Activated naive CD8-positive, alpha-beta T cell treated with anti-CD3 and anti-CD28 coated beads, Interleukin-2, amount 50 U/mL, for 24 hours (primary cell): ENCODE measurements at regions not wholly inside any gene's neighbourhood (a gene's known extent, or its start where the extent isn't known, plus 50 kb on each side); places are given as distances from the start of the nearest gene placed in this dataset.

Experiments used
- ATAC-seq: fragments of 150-1000 bp; cut with Tn5 transposase; one replicate; pipeline ENCODE4 v1.10.0; 2021
- DNase-seq: peaks from one replicate; pipeline ENCODE4 v3.0.0; 2021
- H3K27ac Mint-ChIP-seq: one replicate; pipeline ENCODE4 v1.8.0; 2021; ENCODE audit warnings: mild to moderate bottlenecking, mixed read lengths
- H3K27me3 Mint-ChIP-seq: one replicate; pipeline ENCODE4 v1.8.0; 2021; ENCODE audit warnings: mixed read lengths
- H3K36me3 Mint-ChIP-seq: one replicate; pipeline ENCODE4 v1.8.0; 2021; ENCODE audit warnings: low read depth, mixed read lengths
- H3K4me1 Mint-ChIP-seq: one replicate; pipeline ENCODE4 v1.8.0; 2021; ENCODE audit warnings: mixed read lengths
- H3K4me3 Mint-ChIP-seq: one replicate; pipeline ENCODE4 v1.8.0; 2021; ENCODE audit warnings: mild to moderate bottlenecking, moderate library complexity, mixed read lengths
- H3K9me3 Mint-ChIP-seq: one replicate; pipeline ENCODE4 v1.8.0; 2021; ENCODE audit warnings: mixed read lengths

- no peak for ATAC-seq
- H3K4me3 Mint-ChIP-seq, result no peak overlapping the region
- H3K27me3 Mint-ChIP-seq, result peaks cover 21% of the 10 kb centered on the region
- H3K27ac Mint-ChIP-seq, result peak overlapping the region; percentile 59
- H3K9me3 Mint-ChIP-seq, result peaks cover 11% of the 10 kb centered on the region
- peaks cover 15% of the 10 kb centered on the region for H3K4me1 Mint-ChIP-seq
- no peak for DNase-seq
- H3K36me3 Mint-ChIP-seq, result no peaks in the 10 kb centered on the region
Measured at GRCh38 chr11:115925568-115926090, 421.4 kb upstream of the CADM1 start.

GRCh38 chr11:115924744-115925567, 420.7 kb upstream of the CADM1 start:
- H3K27me3 Mint-ChIP-seq, result peaks cover 21% of the 10 kb centered on the region
- DNase-seq, result peak; percentile 15
- no peaks in the 10 kb centered on the region for H3K36me3 Mint-ChIP-seq
- peaks cover 20% of the 10 kb centered on the region for H3K4me1 Mint-ChIP-seq
- H3K9me3 Mint-ChIP-seq, result peaks cover 11% of the 10 kb centered on the region
- peak overlapping the region; percentile 11 for H3K4me3 Mint-ChIP-seq
- peak overlapping the region; percentile 62 for H3K27ac Mint-ChIP-seq
- ATAC-seq, result peak; percentile 98

- H3K9me3 Mint-ChIP-seq, result peaks cover 15% of the 10 kb centered on the region
- DNase-seq, result no peak
- no peak for ATAC-seq
- peaks cover 31% of the 10 kb centered on the region for H3K4me1 Mint-ChIP-seq
- H3K27ac Mint-ChIP-seq, result no peak overlapping the region
- H3K36me3 Mint-ChIP-seq, result no peaks in the 10 kb centered on the region
- H3K4me3 Mint-ChIP-seq, result no peak overlapping the region
- H3K27me3 Mint-ChIP-seq, result peaks cover 17% of the 10 kb centered on the region
Measured at GRCh38 chr11:115922876-115923275, 418.7 kb upstream of the CADM1 start.

- peaks cover 12% of the 10 kb centered on the region for H3K27me3 Mint-ChIP-seq
- ATAC-seq (no peak), DNase-seq (no peak)
- H3K4me1 Mint-ChIP-seq, result peaks cover 31% of the 10 kb centered on the region
- H3K4me3 Mint-ChIP-seq, result no peak overlapping the region
- no peak overlapping the region for H3K27ac Mint-ChIP-seq
- H3K36me3 Mint-ChIP-seq, result no peaks in the 10 kb centered on the region
- peaks cover 9% of the 10 kb centered on the region for H3K9me3 Mint-ChIP-seq
Measured at GRCh38 chr11:115921986-115922385, 417.8 kb upstream of the CADM1 start.

GRCh38 chr11:115921540-115921939, 417.3 kb upstream of the CADM1 start:
- no peak for ATAC-seq
- H3K4me1 Mint-ChIP-seq, result peaks cover 31% of the 10 kb centered on the region

GRCh38 chr11:115920841-115921480, 416.7 kb upstream of the CADM1 start:
- H3K4me3 Mint-ChIP-seq, result no peak overlapping the region
- no peak overlapping the region for H3K27ac Mint-ChIP-seq
- ATAC-seq (no peak), DNase-seq (no peak)
- H3K4me1 Mint-ChIP-seq, result peaks cover 26% of the 10 kb centered on the region
- peaks cover 12% of the 10 kb centered on the region for H3K27me3 Mint-ChIP-seq
- peaks cover 3% of the 10 kb centered on the region for H3K9me3 Mint-ChIP-seq
- no peaks in the 10 kb centered on the region for H3K36me3 Mint-ChIP-seq

More at GRCh38 chr11:115921540-115921939, 417.3 kb upstream of the CADM1 start:
- Mint-ChIP-seq H3K27ac (no peak overlapping the region), H3K27me3 (peaks cover 12% of the 10 kb centered on the region), H3K9me3 (peaks cover 8% of the 10 kb centered on the region), H3K36me3 (no peaks in the 10 kb centered on the region), H3K4me3 (no peak overlapping the region)
- DNase-seq, result no peak

GRCh38 chr11:115920092-115920461, 415.9 kb upstream of the CADM1 start:
- ATAC-seq (no peak), DNase-seq (no peak)
- H3K4me1 Mint-ChIP-seq, result peaks cover 20% of the 10 kb centered on the region
- no peak overlapping the region for H3K27ac Mint-ChIP-seq
- peaks cover 12% of the 10 kb centered on the region for H3K27me3 Mint-ChIP-seq
- no peaks in the 10 kb centered on the region for H3K36me3 Mint-ChIP-seq
- no peak overlapping the region for H3K4me3 Mint-ChIP-seq
- H3K9me3 Mint-ChIP-seq, result peaks cover 3% of the 10 kb centered on the region

GRCh38 chr11:115919341-115920091, 415.3 kb upstream of the CADM1 start:
- ATAC-seq (peak; percentile 74), DNase-seq (no peak)
- Mint-ChIP-seq H3K9me3 (peaks cover 3% of the 10 kb centered on the region), H3K4me3 (no peak overlapping the region), H3K4me1 (peaks cover 16% of the 10 kb centered on the region), H3K27me3 (peaks cover 12% of the 10 kb centered on the region), H3K27ac (peak overlapping the region; percentile 74), H3K36me3 (no peaks in the 10 kb centered on the region)

- Mint-ChIP-seq H3K4me1 (peaks cover 16% of the 10 kb centered on the region), H3K36me3 (no peaks in the 10 kb centered on the region), H3K9me3 (peaks cover 3% of the 10 kb centered on the region)
Measured at GRCh38 chr11:115918576-115918975, 414.4 kb upstream of the CADM1 start.

GRCh38 chr11:115916608-115917007, 412.4 kb upstream of the CADM1 start:
- Mint-ChIP-seq H3K4me1 (peaks cover 16% of the 10 kb centered on the region), H3K9me3 (peaks cover 3% of the 10 kb centered on the region), H3K27me3 (peaks cover 6% of the 10 kb centered on the region), H3K4me3 (no peak overlapping the region), H3K27ac (no peak overlapping the region), H3K36me3 (no peaks in the 10 kb centered on the region)
- ATAC-seq (no peak), DNase-seq (no peak)

More at GRCh38 chr11:115918576-115918975, 414.4 kb upstream of the CADM1 start:
- DNase-seq, result no peak
- Mint-ChIP-seq H3K27ac (no peak overlapping the region), H3K4me3 (no peak overlapping the region), H3K27me3 (peaks cover 12% of the 10 kb centered on the region)
- no peak for ATAC-seq

- DNase-seq (no peak), ATAC-seq (no peak)
- Mint-ChIP-seq H3K27ac (no peak overlapping the region), H3K4me3 (no peak overlapping the region), H3K36me3 (no peaks in the 10 kb centered on the region), H3K9me3 (no peaks in the 10 kb centered on the region), H3K27me3 (peaks cover 5% of the 10 kb centered on the region), H3K4me1 (no peaks in the 10 kb centered on the region)
Measured at GRCh38 chr11:115912484-115912945, 408.3 kb upstream of the CADM1 start.

GRCh38 chr11:115911613-115912346, 407.6 kb upstream of the CADM1 start:
- ATAC-seq (no peak), DNase-seq (no peak)
- H3K9me3 Mint-ChIP-seq, result no peaks in the 10 kb centered on the region
- H3K36me3 Mint-ChIP-seq, result no peaks in the 10 kb centered on the region
- H3K4me3 Mint-ChIP-seq, result no peak overlapping the region
- peaks cover 5% of the 10 kb centered on the region for H3K27me3 Mint-ChIP-seq
- H3K4me1 Mint-ChIP-seq, result no peaks in the 10 kb centered on the region
- H3K27ac Mint-ChIP-seq, result no peak overlapping the region

- DNase-seq (no peak), ATAC-seq (no peak)
- no peak overlapping the region for H3K27ac Mint-ChIP-seq
- H3K36me3 Mint-ChIP-seq, result no peaks in the 10 kb centered on the region
- peaks cover 6% of the 10 kb centered on the region for H3K27me3 Mint-ChIP-seq
- no peak overlapping the region for H3K4me3 Mint-ChIP-seq
- no peaks in the 10 kb centered on the region for H3K4me1 Mint-ChIP-seq
- H3K9me3 Mint-ChIP-seq, result no peaks in the 10 kb centered on the region
Measured at GRCh38 chr11:115910379-115910778, 406.2 kb upstream of the CADM1 start.

GRCh38 chr11:115906171-115906570, 402.0 kb upstream of the CADM1 start:
- ATAC-seq (no peak), DNase-seq (no peak)
- Mint-ChIP-seq H3K9me3 (no peaks in the 10 kb centered on the region), H3K27me3 (peaks cover 4% of the 10 kb centered on the region), H3K36me3 (no peaks in the 10 kb centered on the region), H3K4me1 (no peaks in the 10 kb centered on the region), H3K27ac (no peak overlapping the region), H3K4me3 (no peak overlapping the region)
